ENCODE measurements at regions not wholly inside any gene's neighbourhood (a gene's known extent, or its start where the extent isn't known, plus 50 kb on each side); places are given as distances from the start of the nearest gene placed in this dataset.

GRCh38 chr3:1469248-1469647, 376.4 kb downstream of the CNTN6 start:
- TF ChIP-seq CTCF (conservative IDR thresholded peaks at IDR 0.05 in 1 of 2, IDR thresholded peaks at IDR 0.05 in 1 of 2; ENCODE audit: low read depth in 1 of 2, low read length in 2 of 2), result no peak
- no peak for TF ChIP-seq EZH2 (IDR thresholded peaks at IDR 0.05; ENCODE audit: low read length, missing control alignments)

Data from fibroblast of lung (primary cell).